ENCODE measurements at regions not wholly inside any gene's neighbourhood (a gene's known extent, or its start where the extent isn't known, plus 50 kb on each side); places are given as distances from the start of the nearest gene placed in this dataset.

- 100% methylated on average over 2 of the region's 3 CpGs for WGBS (ENCODE audit: insufficient coverage)
- no peaks in the 10 kb centered on the region for H3K79me2 ChIP-seq (ENCODE audit: insufficient read depth, low read length)
- H3K4me3 ChIP-seq (replicated peaks in 1 of 3; ENCODE audit: low read depth in 2 of 3, low read length in 3 of 3) = no peak overlapping the region
- H3K36me3 ChIP-seq (replicated peaks in 1 of 2; ENCODE audit: control insufficient read depth in 1 of 2, insufficient read depth in 2 of 2, low read length in 2 of 2) = no peaks in the 10 kb centered on the region
- H3K4me2 ChIP-seq (replicated peaks; ENCODE audit: extremely low read depth, low read length, poor library complexity, severe bottlenecking) = no peak overlapping the region
- H3K9ac ChIP-seq (ENCODE audit: insufficient read depth, low read length, poor library complexity, severe bottlenecking) = no peak overlapping the region
- DNase-seq = no peak
- H3K27me3 ChIP-seq (ENCODE audit: control insufficient read depth in 2 of 2, insufficient read depth in 2 of 2, low read length in 2 of 2) = no peaks in the 10 kb centered on the region
- no peak overlapping the region for H3K27ac ChIP-seq (ENCODE audit: low read depth in 1 of 2, low read length in 2 of 2)
- intact Hi-C loops (cut with micrococcal nuclease) = no loop called here
- Mint-ChIP-seq H3K27ac (no peak overlapping the region), H3K4me1 (no peaks in the 10 kb centered on the region), H3K27me3 (ENCODE audit: low read depth in 3 of 3) (peaks cover 0 to 2% (median 1%) of the 10 kb centered on the region in 3 donors), H3K9me3 (peaks cover 0 to 6% (median 2%) of the 10 kb centered on the region in 7 donors), H3K36me3 (no peaks in the 10 kb centered on the region), H3K4me3 (no peak overlapping the region)
- H3K9me3 ChIP-seq (replicated peaks in 1 of 2; ENCODE audit: control insufficient read depth in 1 of 2, insufficient read depth in 1 of 2, low read length in 2 of 2) = peaks cover 0 to 5% of the 10 kb centered on the region in 2 donors
- no peaks in the 10 kb centered on the region for H3K4me1 ChIP-seq (ENCODE audit: control insufficient read depth in 1 of 2, insufficient read depth in 2 of 2, low read length in 2 of 2)
- no peaks in the 10 kb centered on the region for H4K20me1 ChIP-seq (ENCODE audit: insufficient read depth, low read length)
- H2AFZ ChIP-seq (ENCODE audit: insufficient read depth, low read depth, low read length, poor library complexity, severe bottlenecking) = no peak overlapping the region
- no peak for TF ChIP-seq CTCF (IDR thresholded peaks at IDR 0.05)
Observed at GRCh38 chr5:9852671-9853070, 222.5 kb upstream of the TAS2R1 start.

DNA sequence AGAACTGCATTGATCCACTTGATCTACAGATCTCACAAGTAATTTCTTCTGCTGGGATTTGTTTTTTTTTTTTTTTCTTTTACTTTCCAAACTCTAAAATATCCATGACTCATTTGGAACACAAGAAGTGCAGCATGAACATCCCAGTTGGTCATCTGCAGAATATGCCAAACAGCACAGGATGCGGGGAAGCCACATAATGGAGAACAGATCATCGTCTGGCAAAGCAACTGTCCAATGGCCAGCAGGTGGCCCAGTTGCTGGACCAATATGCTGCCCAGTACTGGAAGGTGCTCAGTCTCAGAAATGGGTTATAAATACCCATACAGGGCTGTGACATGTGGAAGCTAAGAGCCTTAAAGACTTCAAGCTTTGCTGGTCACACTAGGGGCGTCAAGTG, 221.3 kb upstream of the TAS2R1 start:
- Histone ChIP-seq H3K36me3 (replicated peaks in 1 of 2; ENCODE audit: control insufficient read depth in 1 of 2, insufficient read depth in 2 of 2, low read length in 2 of 2) (no peaks in the 10 kb centered on the region), H3K9ac (ENCODE audit: insufficient read depth, low read length, poor library complexity, severe bottlenecking) (no peak overlapping the region), H3K9me3 (replicated peaks in 1 of 2; ENCODE audit: control insufficient read depth in 1 of 2, insufficient read depth in 1 of 2, low read length in 2 of 2) (peaks cover 0 to 4% of the 10 kb centered on the region in 2 donors), H2AFZ (ENCODE audit: insufficient read depth, low read depth, low read length, poor library complexity, severe bottlenecking) (no peak overlapping the region), H3K79me2 (ENCODE audit: insufficient read depth, low read length) (no peaks in the 10 kb centered on the region), H3K27me3 (ENCODE audit: control insufficient read depth in 2 of 2, insufficient read depth in 2 of 2, low read length in 2 of 2) (no peaks in the 10 kb centered on the region), H4K20me1 (ENCODE audit: insufficient read depth, low read length) (no peaks in the 10 kb centered on the region), H3K4me1 (ENCODE audit: control insufficient read depth in 1 of 2, insufficient read depth in 2 of 2, low read length in 2 of 2) (no peaks in the 10 kb centered on the region), H3K4me3 (replicated peaks in 1 of 3; ENCODE audit: low read depth in 2 of 3, low read length in 3 of 3) (no peak overlapping the region), H3K4me2 (replicated peaks; ENCODE audit: extremely low read depth, low read length, poor library complexity, severe bottlenecking) (no peak overlapping the region), H3K27ac (ENCODE audit: low read depth in 1 of 2, low read length in 2 of 2) (no peak overlapping the region)
- intact Hi-C loops (cut with micrococcal nuclease) = no loop called here
- H3K9me3 Mint-ChIP-seq = peaks cover 0 to 4% (median 0%) of the 10 kb centered on the region in 7 donors
- peak overlapping the region in 1 of 7 donors; percentile 15 for H3K27ac Mint-ChIP-seq
- H3K4me1 Mint-ChIP-seq = no peaks in the 10 kb centered on the region
- no peak overlapping the region for H3K4me3 Mint-ChIP-seq
- TF ChIP-seq CTCF (IDR thresholded peaks at IDR 0.05) = no peak
- 78% methylated on average over 2 of the region's 3 CpGs for WGBS (ENCODE audit: insufficient coverage)
- DNase-seq = no peak
- H3K36me3 Mint-ChIP-seq = no peaks in the 10 kb centered on the region
- H3K27me3 Mint-ChIP-seq (ENCODE audit: low read depth in 3 of 3) = peaks cover 0 to 2% (median 0%) of the 10 kb centered on the region in 3 donors
